Testis (tissue), 2 donors: ENCODE measurements at regions not wholly inside any gene's neighbourhood (a gene's known extent, or its start where the extent isn't known, plus 50 kb on each side); places are given as distances from the start of the nearest gene placed in this dataset.

Experiments
- CTCF ChIP-seq, 3 experiments: fragments of 450-650 bp in 2 of 3; fragments of 200-600 bp in 1 of 3; sonication (generic) in 1 of 3; IDR thresholded peaks; one replicate each; pipeline ENCODE4 v1.5.1; 2016 to 2019; ENCODE audit warnings: antibody characterized with exemption in 3 of 3, mild to moderate bottlenecking in 2 of 3, moderate library complexity in 1 of 3
- POLR2A ChIP-seq: fragments of 450-650 bp; IDR thresholded peaks from one replicate; pipeline ENCODE4 v1.6.1; 2017; ENCODE audit warnings: antibody characterized with exemption, mild to moderate bottlenecking, moderate library complexity

DNA sequence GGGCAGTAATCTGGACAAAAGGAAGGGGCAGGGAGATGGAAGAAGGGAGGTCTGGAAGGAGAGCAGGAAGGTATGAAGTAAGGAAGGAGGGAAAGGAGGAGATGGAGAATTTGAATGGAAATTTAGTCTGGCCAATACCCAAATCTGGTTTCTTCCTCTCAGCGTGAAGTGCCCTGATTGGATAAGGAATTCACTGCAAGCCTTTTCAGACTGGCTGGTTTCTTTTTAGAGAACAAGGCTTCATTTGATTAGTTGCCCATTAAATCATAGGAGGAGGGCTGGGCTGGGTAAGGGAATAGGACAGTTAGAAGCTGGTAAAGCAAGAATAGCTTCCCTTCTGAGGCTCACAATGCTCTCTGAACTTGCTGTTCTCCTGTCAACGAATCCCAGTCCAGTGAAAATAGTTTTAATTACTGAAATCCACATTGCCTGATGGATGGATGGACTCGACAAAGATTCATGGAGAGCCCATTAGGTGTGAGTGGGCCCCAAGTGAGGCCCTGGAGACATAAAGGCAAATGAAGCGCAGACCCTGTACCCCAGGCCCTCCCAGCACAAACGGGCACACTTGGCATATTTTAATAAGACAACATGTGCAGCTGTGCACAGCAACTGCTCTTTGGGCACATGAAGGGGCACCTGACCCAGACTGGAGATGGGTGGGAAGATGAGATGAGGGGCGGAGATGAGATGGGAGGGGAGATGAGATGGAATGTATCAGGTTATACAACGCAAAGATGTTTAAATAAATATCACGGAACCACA is 347.1 kb upstream of the GATB start:
- TF ChIP-seq POLR2A: no peak
- no peak for TF ChIP-seq CTCF (IDR thresholded peaks at IDR 0.05)
